ENCODE measurements at regions not wholly inside any gene's neighbourhood (a gene's known extent, or its start where the extent isn't known, plus 50 kb on each side); places are given as distances from the start of the nearest gene placed in this dataset.

DNA sequence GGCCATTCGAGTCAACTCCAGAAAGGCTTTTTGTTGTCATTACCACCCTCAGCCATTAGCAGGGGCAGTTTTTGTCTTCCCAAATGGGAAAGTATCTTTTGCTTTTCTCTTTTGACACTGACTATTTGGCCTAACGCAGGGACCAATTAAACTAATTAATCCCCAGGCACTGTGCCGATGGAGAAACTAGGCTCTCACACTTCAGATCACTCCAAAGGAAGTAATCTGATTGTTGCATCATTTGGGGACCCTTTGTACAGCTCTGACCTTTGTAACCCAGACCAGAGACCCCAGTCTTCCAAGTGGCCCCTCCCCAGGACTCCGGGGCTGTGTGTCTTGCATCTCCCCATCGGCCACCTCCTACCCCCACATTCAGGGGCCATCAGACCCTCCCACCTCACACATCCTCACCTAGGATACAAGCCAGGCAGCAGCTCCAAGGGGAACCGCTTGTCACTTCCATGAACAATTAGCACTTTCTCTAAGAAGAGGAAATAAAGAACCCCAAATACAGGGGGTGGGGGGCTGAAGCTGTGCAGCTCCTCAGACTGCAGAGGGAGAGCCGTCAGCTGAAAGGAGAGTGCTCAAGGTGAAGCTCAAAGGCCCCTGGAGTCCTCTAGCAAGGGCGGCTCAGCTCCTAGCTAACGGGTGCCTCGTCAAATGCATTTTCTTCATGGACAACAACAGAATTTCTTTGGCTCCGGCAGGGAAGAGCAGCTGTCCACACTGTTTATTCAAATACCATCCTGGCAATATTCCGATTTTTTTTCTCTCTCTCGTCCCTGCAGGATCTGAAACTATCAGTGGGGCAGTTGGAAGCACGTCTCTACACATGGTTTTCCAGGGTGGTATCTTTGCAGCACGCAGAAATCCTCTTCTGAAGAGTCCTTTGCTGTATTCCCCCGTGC lies 64.3 kb upstream of the DIO3 start:
- DNase-seq (ENCODE audit: low read depth) = no peak
- TF ChIP-seq, protein P1, sequence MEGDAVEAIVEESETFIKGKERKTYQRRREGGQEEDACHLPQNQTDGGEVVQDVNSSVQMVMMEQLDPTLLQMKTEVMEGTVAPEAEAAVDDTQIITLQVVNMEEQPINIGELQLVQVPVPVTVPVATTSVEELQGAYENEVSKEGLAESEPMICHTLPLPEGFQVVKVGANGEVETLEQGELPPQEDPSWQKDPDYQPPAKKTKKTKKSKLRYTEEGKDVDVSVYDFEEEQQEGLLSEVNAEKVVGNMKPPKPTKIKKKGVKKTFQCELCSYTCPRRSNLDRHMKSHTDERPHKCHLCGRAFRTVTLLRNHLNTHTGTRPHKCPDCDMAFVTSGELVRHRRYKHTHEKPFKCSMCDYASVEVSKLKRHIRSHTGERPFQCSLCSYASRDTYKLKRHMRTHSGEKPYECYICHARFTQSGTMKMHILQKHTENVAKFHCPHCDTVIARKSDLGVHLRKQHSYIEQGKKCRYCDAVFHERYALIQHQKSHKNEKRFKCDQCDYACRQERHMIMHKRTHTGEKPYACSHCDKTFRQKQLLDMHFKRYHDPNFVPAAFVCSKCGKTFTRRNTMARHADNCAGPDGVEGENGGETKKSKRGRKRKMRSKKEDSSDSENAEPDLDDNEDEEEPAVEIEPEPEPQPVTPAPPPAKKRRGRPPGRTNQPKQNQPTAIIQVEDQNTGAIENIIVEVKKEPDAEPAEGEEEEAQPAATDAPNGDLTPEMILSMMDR (IDR thresholded peaks at IDR 0.05; ENCODE audit: insufficient read depth, low read depth, low read length, missing control alignments) = no peak
- no peak overlapping the region for H3K4me3 ChIP-seq (ENCODE audit: low read length)

GRCh38 chr14:101497684-101498525 lies 63.4 kb upstream of the DIO3 start:
- no peak overlapping the region for H3K4me3 ChIP-seq (ENCODE audit: low read length)
- TF ChIP-seq, protein P1 (IDR thresholded peaks at IDR 0.05; ENCODE audit: insufficient read depth, low read depth, low read length, missing control alignments) = no peak
- DNase-seq (ENCODE audit: low read depth) = no peak

GRCh38 chr14:101498526-101498860 lies 62.8 kb upstream of the DIO3 start:
- H3K4me3 ChIP-seq (ENCODE audit: low read length) = no peak overlapping the region
- TF ChIP-seq, protein P1 (IDR thresholded peaks at IDR 0.05; ENCODE audit: insufficient read depth, low read depth, low read length, missing control alignments) = no peak
- no peak for DNase-seq (ENCODE audit: low read depth)

- no peak overlapping the region for H3K4me3 ChIP-seq (ENCODE audit: low read length)
- TF ChIP-seq, protein P1 (IDR thresholded peaks at IDR 0.05; ENCODE audit: insufficient read depth, low read depth, low read length, missing control alignments) = no peak
- no peak for DNase-seq (ENCODE audit: low read depth)
Measured at GRCh38 chr14:101499080-101499479, 62.2 kb upstream of the DIO3 start.

- DNase-seq (ENCODE audit: low read depth) = no peak
- TF ChIP-seq, protein P1 (IDR thresholded peaks at IDR 0.05; ENCODE audit: insufficient read depth, low read depth, low read length, missing control alignments) = no peak
- no peak overlapping the region for H3K4me3 ChIP-seq (ENCODE audit: low read length)
Measured at GRCh38 chr14:101499513-101499912, 61.8 kb upstream of the DIO3 start.

GRCh38 chr14:101500061-101500460 lies 61.2 kb upstream of the DIO3 start:
- DNase-seq (ENCODE audit: low read depth) = no peak
- TF ChIP-seq, protein P1 (IDR thresholded peaks at IDR 0.05; ENCODE audit: insufficient read depth, low read depth, low read length, missing control alignments) = no peak
- no peak overlapping the region for H3K4me3 ChIP-seq (ENCODE audit: low read length)

Measured in epithelial cell of esophagus (primary cell).